Vagina (tissue), 2 donors: ENCODE measurements at regions not wholly inside any gene's neighbourhood (a gene's known extent, or its start where the extent isn't known, plus 50 kb on each side); places are given as distances from the start of the nearest gene placed in this dataset.

ENCODE experiments used
- POLR2A ChIP-seq, 2 donors: fragments of 450-650 bp; IDR thresholded peaks; one replicate each; pipeline ENCODE4 v1.6.1; 2017; ENCODE audit warnings: antibody characterized with exemption in 2 of 2, mild to moderate bottlenecking in 2 of 2, moderate library complexity in 2 of 2
- POLR2AphosphoS5 ChIP-seq, 2 donors: sonication (generic); formaldehyde crosslinking; IDR thresholded peaks; one replicate each; pipeline ENCODE4 v1.9.0; 2017; ENCODE audit warnings: antibody characterized with exemption in 2 of 2, mild to moderate bottlenecking in 2 of 2, low read depth in 1 of 2; ENCODE audit not compliant: insufficient read depth in 1 of 2

DNA sequence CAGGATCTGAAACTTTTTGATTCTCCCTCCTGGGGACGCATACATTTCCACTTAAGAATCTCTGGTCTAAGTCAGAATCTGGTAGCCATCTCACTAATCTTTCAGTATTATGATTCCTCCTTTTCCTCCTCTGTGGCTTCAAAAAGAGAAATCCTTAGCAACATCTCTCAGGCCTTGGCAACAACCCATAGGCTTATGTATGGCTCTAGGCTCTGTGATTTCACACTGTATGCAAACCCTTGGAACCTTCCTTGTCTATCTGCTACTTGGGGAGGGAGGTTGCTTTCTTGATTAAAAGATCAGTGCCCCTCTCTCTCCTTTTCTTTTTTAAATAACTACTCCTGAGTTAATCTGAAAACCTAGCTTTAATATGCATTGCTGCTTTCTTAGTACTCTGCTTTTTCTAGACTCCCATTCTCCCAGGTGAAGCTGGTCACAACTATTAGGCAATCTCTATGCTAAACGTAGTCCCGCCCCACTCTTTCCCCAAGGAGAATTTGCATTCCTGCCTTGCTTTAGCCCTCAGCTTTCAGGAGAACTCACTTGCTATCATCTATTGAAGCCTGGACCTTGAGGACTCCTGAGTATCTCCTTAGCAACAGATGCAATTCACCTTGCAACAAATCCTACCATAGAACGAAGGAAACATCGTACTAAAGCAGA lies 72.2 kb upstream of the L3MBTL4 start:
- TF ChIP-seq POLR2A (IDR thresholded peaks at IDR 0.05) (no peak), POLR2AphosphoS5 (IDR thresholded peaks at IDR 0.05; ENCODE audit: insufficient read depth in 1 of 2, low read depth in 1 of 2) (no peak)
